ENCODE measurements at regions not wholly inside any gene's neighbourhood (a gene's known extent, or its start where the extent isn't known, plus 50 kb on each side); places are given as distances from the start of the nearest gene placed in this dataset.

- TF ChIP-seq EP300 (IDR thresholded peaks at IDR 0.05): no peak
- TF ChIP-seq POLR2A (IDR thresholded peaks at IDR 0.05; ENCODE audit: low read depth): no peak
- TF ChIP-seq CTCF (IDR thresholded peaks at IDR 0.05): no peak
- no peak for TF ChIP-seq POLR2AphosphoS5 (IDR thresholded peaks at IDR 0.05)
These were observed 267.9 kb upstream of the SLC7A11 start for GRCh38 chr4:138510053-138510452.

Measured in esophagus muscularis mucosa (tissue), 4 donors.